Omental fat pad (tissue), 3 donors: ENCODE measurements at regions not wholly inside any gene's neighbourhood (a gene's known extent, or its start where the extent isn't known, plus 50 kb on each side); places are given as distances from the start of the nearest gene placed in this dataset.

Experiments used
- ATAC-seq: fragments of 150-250 bp; one replicate; pipeline ENCODE4 v1.9.1; 2016; ENCODE audit warnings: mild to moderate bottlenecking, moderate library complexity; ENCODE audit not compliant: low FRiP score
- DNase-seq: peaks from one replicate; pipeline ENCODE4 v3.0.0-alpha.2; 2019; ENCODE audit warnings: low spot score
- TF ChIP-seq, protein P1 (sequence below), 3 donors: fragments of 450-650 bp; IDR thresholded peaks; one replicate each; pipeline ENCODE4 v1.5.1; 2016 to 2017; ENCODE audit warnings: antibody characterized with exemption in 3 of 3, mild to moderate bottlenecking in 3 of 3, moderate library complexity in 2 of 3

GRCh38 chr10:78911533-78912340 is 157.0 kb upstream of the ZMIZ1 start:
- TF ChIP-seq, protein P1, sequence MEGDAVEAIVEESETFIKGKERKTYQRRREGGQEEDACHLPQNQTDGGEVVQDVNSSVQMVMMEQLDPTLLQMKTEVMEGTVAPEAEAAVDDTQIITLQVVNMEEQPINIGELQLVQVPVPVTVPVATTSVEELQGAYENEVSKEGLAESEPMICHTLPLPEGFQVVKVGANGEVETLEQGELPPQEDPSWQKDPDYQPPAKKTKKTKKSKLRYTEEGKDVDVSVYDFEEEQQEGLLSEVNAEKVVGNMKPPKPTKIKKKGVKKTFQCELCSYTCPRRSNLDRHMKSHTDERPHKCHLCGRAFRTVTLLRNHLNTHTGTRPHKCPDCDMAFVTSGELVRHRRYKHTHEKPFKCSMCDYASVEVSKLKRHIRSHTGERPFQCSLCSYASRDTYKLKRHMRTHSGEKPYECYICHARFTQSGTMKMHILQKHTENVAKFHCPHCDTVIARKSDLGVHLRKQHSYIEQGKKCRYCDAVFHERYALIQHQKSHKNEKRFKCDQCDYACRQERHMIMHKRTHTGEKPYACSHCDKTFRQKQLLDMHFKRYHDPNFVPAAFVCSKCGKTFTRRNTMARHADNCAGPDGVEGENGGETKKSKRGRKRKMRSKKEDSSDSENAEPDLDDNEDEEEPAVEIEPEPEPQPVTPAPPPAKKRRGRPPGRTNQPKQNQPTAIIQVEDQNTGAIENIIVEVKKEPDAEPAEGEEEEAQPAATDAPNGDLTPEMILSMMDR (IDR thresholded peaks at IDR 0.05): no peak
- ATAC-seq (no peak), DNase-seq (no peak)

GRCh38 chr10:78912361-78913218 is 156.2 kb upstream of the ZMIZ1 start:
- no peak for DNase-seq
- no peak for ATAC-seq
- TF ChIP-seq, protein P1 (IDR thresholded peaks at IDR 0.05): no peak

GRCh38 chr10:78913219-78914059 is 155.3 kb upstream of the ZMIZ1 start:
- ATAC-seq: no peak
- TF ChIP-seq, protein P1 (IDR thresholded peaks at IDR 0.05): no peak

DNA sequence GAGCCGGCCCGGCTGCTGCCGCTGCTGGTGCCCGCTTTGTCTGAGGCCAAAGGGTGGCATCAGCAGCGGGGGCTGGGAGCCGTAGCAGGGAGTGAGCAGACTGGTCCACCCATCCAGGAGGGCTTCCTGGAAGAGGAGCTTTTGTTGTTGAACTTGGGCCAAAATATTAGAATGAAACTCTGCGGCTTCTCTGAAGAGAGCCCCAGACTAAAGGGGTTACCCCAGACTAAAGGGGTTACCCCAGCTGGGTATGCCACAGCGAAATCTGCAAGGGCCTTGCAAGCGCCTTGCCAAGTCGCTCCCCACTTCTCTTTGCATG is 154.7 kb upstream of the ZMIZ1 start:
- DNase-seq (no peak), ATAC-seq (no peak)
- TF ChIP-seq, protein P1 (IDR thresholded peaks at IDR 0.05): no peak

More at GRCh38 chr10:78913219-78914059, 155.3 kb upstream of the ZMIZ1 start:
- DNase-seq: no peak

GRCh38 chr10:78914502-78915189 is 154.1 kb upstream of the ZMIZ1 start:
- TF ChIP-seq, protein P1 (IDR thresholded peaks at IDR 0.05): no peak
- no peak for DNase-seq
- no peak for ATAC-seq

DNA sequence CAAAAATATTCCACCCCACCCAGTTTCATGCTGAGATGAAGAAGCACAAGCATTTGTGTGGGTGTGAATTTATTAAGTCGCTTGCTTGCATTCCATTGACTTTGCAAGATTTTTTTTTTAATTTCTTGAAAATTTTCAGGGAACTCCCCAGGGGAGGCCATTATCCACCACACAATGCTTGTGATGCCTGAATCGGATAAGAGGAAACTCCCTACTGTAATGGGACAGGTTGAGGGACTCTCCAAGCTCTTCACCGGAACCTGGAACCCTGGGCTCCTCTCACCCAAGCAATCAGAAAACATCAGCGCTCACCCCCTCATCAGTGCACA is 153.6 kb upstream of the ZMIZ1 start:
- ATAC-seq: no peak
- no peak for DNase-seq
- TF ChIP-seq, protein P1 (IDR thresholded peaks at IDR 0.05): no peak
